H9 (cell line): ENCODE measurements at regions not wholly inside any gene's neighbourhood (a gene's known extent, or its start where the extent isn't known, plus 50 kb on each side); places are given as distances from the start of the nearest gene placed in this dataset.

ENCODE experiments used
- DNase-seq: peaks from one replicate; pipeline ENCODE4 v3.0.0-alpha.2; 2017
- H2AFZ ChIP-seq: one replicate; pipeline ENCODE4 v1.6.1; 2013; ENCODE audit warnings: mild to moderate bottlenecking, low read length, control low read depth, moderate library complexity
- H2AK5ac ChIP-seq: 2 replicates; pipeline ENCODE4 v1.6.1; 2013; ENCODE audit warnings: low read length, control low read depth, mixed read lengths; ENCODE audit not compliant: insufficient read length
- H2BK120ac ChIP-seq: one replicate; pipeline ENCODE4 v1.6.1; 2013; ENCODE audit warnings: low read depth, mild to moderate bottlenecking, low read length, control low read depth, inconsistent platforms; ENCODE audit not compliant: poor library complexity, severe bottlenecking
- H2BK12ac ChIP-seq: 2 replicates; pipeline ENCODE4 v1.6.1; 2013; ENCODE audit warnings: low read length, control low read depth, mixed read lengths, low read depth; ENCODE audit not compliant: insufficient read length
- H2BK15ac ChIP-seq: 2 replicates; pipeline ENCODE4 v1.6.1; 2013; ENCODE audit warnings: low read depth, low read length, control low read depth
- H2BK20ac ChIP-seq: one replicate; pipeline ENCODE4 v1.6.1; 2013; ENCODE audit warnings: low read depth, mild to moderate bottlenecking, low read length, control low read depth, inconsistent platforms; ENCODE audit not compliant: poor library complexity, severe bottlenecking
- H2BK5ac ChIP-seq: 2 replicates; pipeline ENCODE4 v1.6.1; 2013; ENCODE audit warnings: low read length, control low read depth, mixed read lengths; ENCODE audit not compliant: insufficient read length
- H3K14ac ChIP-seq: 2 replicates; pipeline ENCODE4 v1.6.1; 2013; ENCODE audit warnings: low read length, control low read depth; ENCODE audit not compliant: insufficient read depth
- H3K18ac ChIP-seq: 2 replicates; pipeline ENCODE4 v1.6.1; 2013; ENCODE audit warnings: low read depth, mild to moderate bottlenecking, mixed read lengths, low read length, control low read depth; ENCODE audit not compliant: insufficient read length
- H3K23ac ChIP-seq: 2 replicates; pipeline ENCODE4 v1.6.1; 2013; ENCODE audit warnings: low read length, control low read depth, mixed read lengths, low read depth; ENCODE audit not compliant: insufficient read length
- H3K23me2 ChIP-seq: 2 replicates; pipeline ENCODE4 v1.6.1; 2013; ENCODE audit warnings: low read depth, mild to moderate bottlenecking, mixed read lengths, low read length, control low read depth; ENCODE audit not compliant: insufficient read length, poor library complexity, severe bottlenecking
- H3K27ac ChIP-seq: 2 replicates; pipeline ENCODE4 v1.5.1; 2013; ENCODE audit warnings: low read length, control low read depth, mixed read lengths, low read depth; ENCODE audit not compliant: insufficient read length
- H3K27me3 ChIP-seq: 2 replicates; pipeline ENCODE4 v1.6.1; 2013; ENCODE audit warnings: low read length, control low read depth, inconsistent platforms; ENCODE audit not compliant: insufficient read depth
- H3K4ac ChIP-seq: 2 replicates; pipeline ENCODE4 v1.6.1; 2013; ENCODE audit warnings: low read depth, mild to moderate bottlenecking, control low read depth, inconsistent platforms, low read length, moderate library complexity
- H3K4me1 ChIP-seq: 2 replicates; pipeline ENCODE4 v1.6.1; 2013; ENCODE audit warnings: low read length, control low read depth, inconsistent platforms; ENCODE audit not compliant: insufficient read depth
- H3K4me2 ChIP-seq: 2 replicates; pipeline ENCODE4 v1.6.1; 2013; ENCODE audit warnings: low read length, control low read depth, mixed read lengths; ENCODE audit not compliant: insufficient read length, insufficient read depth
- H3K56ac ChIP-seq: 2 replicates; pipeline ENCODE4 v1.6.1; 2013; ENCODE audit warnings: low read depth, mild to moderate bottlenecking, mixed read lengths, low read length, control low read depth; ENCODE audit not compliant: insufficient read length
- H3K79me1 ChIP-seq: 2 replicates; pipeline ENCODE4 v1.6.1; 2013; ENCODE audit warnings: low read depth, mild to moderate bottlenecking, moderate library complexity, low read length, control low read depth, inconsistent platforms; ENCODE audit not compliant: insufficient read depth, poor library complexity, severe bottlenecking
- H3K79me2 ChIP-seq: 2 replicates; pipeline ENCODE4 v1.6.1; 2013; ENCODE audit warnings: low read length, control low read depth, inconsistent platforms; ENCODE audit not compliant: insufficient read depth
- H3K9ac ChIP-seq: 2 replicates; pipeline ENCODE4 v1.6.1; 2013; ENCODE audit warnings: low read length, control low read depth, mixed read lengths; ENCODE audit not compliant: insufficient read length; ENCODE audit errors: extremely low read depth
- H3K9me3 ChIP-seq: one replicate; pipeline ENCODE4 v1.6.1; 2013; ENCODE audit warnings: low read depth, low read length, inconsistent platforms; ENCODE audit not compliant: control insufficient read depth
- H3T11ph ChIP-seq: one replicate; pipeline ENCODE4 v1.6.1; 2013; ENCODE audit warnings: mild to moderate bottlenecking, low read length, control low read depth, inconsistent platforms
- H4K20me1 ChIP-seq: one replicate; pipeline ENCODE4 v1.6.1; 2013; ENCODE audit not compliant: control insufficient read depth, insufficient read length, insufficient read depth
- H4K5ac ChIP-seq: 2 replicates; pipeline ENCODE4 v1.6.1; 2013; ENCODE audit warnings: low read depth, mild to moderate bottlenecking, mixed read lengths, low read length, control low read depth; ENCODE audit not compliant: insufficient read length
- H4K8ac ChIP-seq: replicated peaks from 2 replicates; pipeline ENCODE4 v1.6.1; 2013; ENCODE audit warnings: low read length, control low read depth, mixed read lengths, low read depth; ENCODE audit not compliant: insufficient read length
- H4K91ac ChIP-seq: 2 replicates; pipeline ENCODE4 v1.6.1; 2013; ENCODE audit warnings: low read depth, mild to moderate bottlenecking, moderate library complexity, mixed read lengths, low read length, control low read depth; ENCODE audit not compliant: insufficient read length
- H3K27ac Mint-ChIP-seq, 3 experiments: 2 replicates in 2 of 3; 3 replicates in 1 of 3; pipeline ENCODE4 v1.8.0; 2020 to 2021; ENCODE audit warnings: mixed read lengths in 3 of 3, mild to moderate bottlenecking in 1 of 3, moderate library complexity in 1 of 3
- H3K27me3 Mint-ChIP-seq: 2 replicates; pipeline ENCODE4 v1.8.0; 2021; ENCODE audit warnings: low read depth, mild to moderate bottlenecking, moderate library complexity, mixed read lengths
- H3K36me3 Mint-ChIP-seq, 3 experiments: 2 replicates in 2 of 3; 3 replicates in 1 of 3; pipeline ENCODE4 v1.8.0; 2020 to 2021; ENCODE audit warnings: low read depth in 3 of 3, mixed read lengths in 3 of 3; ENCODE audit not compliant: insufficient read depth in 1 of 3
- H3K4me1 Mint-ChIP-seq, 2 experiments: 2 replicates each; pipeline ENCODE4 v1.8.0; 2020; ENCODE audit warnings: mixed read lengths in 2 of 2
- H3K4me3 Mint-ChIP-seq, 2 experiments: 2 replicates in 1 of 2; 3 replicates in 1 of 2; pipeline ENCODE4 v1.8.0; 2020 to 2021; ENCODE audit warnings: mild to moderate bottlenecking in 2 of 2, mixed read lengths in 2 of 2, moderate library complexity in 1 of 2
- H3K9me3 Mint-ChIP-seq, 2 experiments: 2 replicates in 1 of 2; 3 replicates in 1 of 2; pipeline ENCODE4 v1.8.0; 2020; ENCODE audit warnings: mild to moderate bottlenecking in 2 of 2, mixed read lengths in 2 of 2, moderate library complexity in 1 of 2
- CTCF ChIP-seq: fragments of 200-600 bp; sonication (generic); conservative IDR thresholded peaks from 3 replicates; pipeline ENCODE4 v1.8.0; 2021; ENCODE audit warnings: antibody characterized with exemption, mild to moderate bottlenecking

GRCh38 chr2:116319935-116320334 lies 1494.6 kb upstream of the DDX18 start:
- H4K8ac ChIP-seq = no peak overlapping the region
- Mint-ChIP-seq H3K27me3 (no peaks in the 10 kb centered on the region), H3K27ac (peak overlapping the region in 2 of 3 experiments; percentile 61 to 94; a peak in 3 of 7 replicates), H3K36me3 (peaks cover 0 to 7% (median 0%) of the 10 kb centered on the region in 3 experiments; a peak in 2 of 7 replicates), H3K4me3 (no peak overlapping the region), H3K4me1 (peaks cover 24 to 28% of the 10 kb centered on the region in 2 experiments), H3K9me3 (peaks cover 0 to 2% of the 10 kb centered on the region in 2 experiments; a peak in 1 of 5 replicates)
- no peaks in the 10 kb centered on the region for H3K79me2 ChIP-seq
- no peak overlapping the region for H3K4ac ChIP-seq
- no peak overlapping the region for H3K9ac ChIP-seq
- no peak overlapping the region for H3K18ac ChIP-seq
- H3K79me1 ChIP-seq = no peaks in the 10 kb centered on the region
- no peaks in the 10 kb centered on the region for H3K9me3 ChIP-seq
- no peak overlapping the region for H2BK5ac ChIP-seq
- H4K91ac ChIP-seq = no peak overlapping the region
- no peak for TF ChIP-seq CTCF
- no peak overlapping the region for H2BK120ac ChIP-seq
- H4K5ac ChIP-seq = no peak overlapping the region
- no peaks in the 10 kb centered on the region for H3K23me2 ChIP-seq
- no peak overlapping the region for H3K27ac ChIP-seq
- H3K56ac ChIP-seq = no peak overlapping the region
- H3K14ac ChIP-seq = no peak overlapping the region
- H2BK20ac ChIP-seq = no peak overlapping the region
- no peak overlapping the region for H2AFZ ChIP-seq
- no peak overlapping the region for H3K23ac ChIP-seq
- H3T11ph ChIP-seq = no peak overlapping the region
- no peaks in the 10 kb centered on the region for H4K20me1 ChIP-seq
- H3K4me2 ChIP-seq = no peak overlapping the region
- no peak overlapping the region for H2BK12ac ChIP-seq
- no peaks in the 10 kb centered on the region for H3K27me3 ChIP-seq
- H2BK15ac ChIP-seq = no peak overlapping the region
- H2AK5ac ChIP-seq = no peak overlapping the region
- no peak for DNase-seq
- H3K4me1 ChIP-seq = peaks cover 6% of the 10 kb centered on the region; the same call in 1 of the 2 replicates
